Coronary artery (tissue), 2 donors: ENCODE measurements at regions not wholly inside any gene's neighbourhood (a gene's known extent, or its start where the extent isn't known, plus 50 kb on each side); places are given as distances from the start of the nearest gene placed in this dataset.

ENCODE experiments used
- DNase-seq: peaks from one replicate; pipeline ENCODE4 v3.0.0-alpha.2; 2017; ENCODE audit warnings: low spot score
- H3K27ac ChIP-seq, 2 donors: fragments of 200-600 bp; sonication (generic); one replicate each; pipeline ENCODE4 v1.5.1; 2016 to 2019
- H3K4me3 ChIP-seq: fragments of 200-600 bp; sonication (generic); 2 replicates; pipeline ENCODE4 v1.5.1; 2016; ENCODE audit warnings: mild to moderate bottlenecking, moderate library complexity
- TF ChIP-seq, protein P1 (sequence below): fragments of 200-600 bp; sonication (generic); IDR thresholded peaks from one replicate; pipeline ENCODE4 v1.5.1; 2019; ENCODE audit warnings: antibody characterized with exemption

DNA sequence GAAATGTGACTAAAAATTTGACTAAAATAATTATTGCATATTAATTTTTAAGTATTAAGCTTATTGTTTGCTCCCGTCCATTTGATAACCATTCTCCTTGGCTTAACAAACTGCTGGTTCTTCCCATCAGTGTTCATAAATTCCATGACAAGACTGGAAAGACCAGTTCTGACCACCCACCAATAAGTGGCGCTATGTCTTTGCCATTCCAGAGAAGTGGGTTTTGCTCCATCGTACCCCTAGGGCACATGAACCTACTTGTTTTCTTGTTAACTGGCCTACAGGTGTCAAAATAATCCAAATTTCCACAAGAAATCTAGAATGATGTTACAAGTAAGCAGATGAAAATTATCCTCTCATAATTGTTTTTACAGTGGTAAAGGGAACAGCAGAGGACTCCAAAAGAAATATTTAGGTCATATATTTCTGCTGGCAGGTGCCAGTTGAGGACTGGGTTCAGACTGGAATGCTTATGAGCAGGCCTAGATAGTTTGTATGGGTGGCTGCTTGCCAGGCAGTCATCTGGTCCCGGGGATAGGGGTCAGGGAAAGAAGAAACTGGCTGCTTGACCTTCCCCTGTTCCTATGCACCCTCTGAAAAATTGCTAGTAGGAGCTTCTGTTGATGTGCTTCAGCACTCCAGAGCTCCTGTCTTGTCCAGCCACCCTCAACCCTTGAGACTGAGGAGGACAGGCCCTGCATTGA is 283.1 kb upstream of the ADAMTSL1 start:
- Histone ChIP-seq H3K4me3 (no peak overlapping the region), H3K27ac (no peak overlapping the region)
- TF ChIP-seq, protein P1, sequence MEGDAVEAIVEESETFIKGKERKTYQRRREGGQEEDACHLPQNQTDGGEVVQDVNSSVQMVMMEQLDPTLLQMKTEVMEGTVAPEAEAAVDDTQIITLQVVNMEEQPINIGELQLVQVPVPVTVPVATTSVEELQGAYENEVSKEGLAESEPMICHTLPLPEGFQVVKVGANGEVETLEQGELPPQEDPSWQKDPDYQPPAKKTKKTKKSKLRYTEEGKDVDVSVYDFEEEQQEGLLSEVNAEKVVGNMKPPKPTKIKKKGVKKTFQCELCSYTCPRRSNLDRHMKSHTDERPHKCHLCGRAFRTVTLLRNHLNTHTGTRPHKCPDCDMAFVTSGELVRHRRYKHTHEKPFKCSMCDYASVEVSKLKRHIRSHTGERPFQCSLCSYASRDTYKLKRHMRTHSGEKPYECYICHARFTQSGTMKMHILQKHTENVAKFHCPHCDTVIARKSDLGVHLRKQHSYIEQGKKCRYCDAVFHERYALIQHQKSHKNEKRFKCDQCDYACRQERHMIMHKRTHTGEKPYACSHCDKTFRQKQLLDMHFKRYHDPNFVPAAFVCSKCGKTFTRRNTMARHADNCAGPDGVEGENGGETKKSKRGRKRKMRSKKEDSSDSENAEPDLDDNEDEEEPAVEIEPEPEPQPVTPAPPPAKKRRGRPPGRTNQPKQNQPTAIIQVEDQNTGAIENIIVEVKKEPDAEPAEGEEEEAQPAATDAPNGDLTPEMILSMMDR: no peak
- DNase-seq: no peak

DNA sequence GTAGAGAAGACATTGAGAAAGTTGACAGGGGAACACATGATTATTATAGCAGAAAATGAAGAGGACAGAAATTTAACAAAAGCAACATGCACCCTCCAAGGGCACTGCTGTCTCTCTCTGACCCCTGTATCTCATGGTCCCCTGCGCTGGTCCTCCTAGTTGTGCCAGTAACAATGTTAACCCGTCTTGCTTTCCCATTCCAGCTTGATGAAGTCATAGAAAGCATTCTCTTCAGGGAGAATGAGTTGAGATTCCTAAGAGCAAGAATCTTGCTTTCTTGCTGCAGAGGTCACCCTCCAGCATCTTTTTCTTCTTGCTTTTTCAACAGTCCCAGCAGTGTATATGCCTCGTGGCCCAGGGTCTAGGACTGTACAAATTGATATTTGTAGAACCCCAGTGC is 279.6 kb upstream of the ADAMTSL1 start:
- no peak overlapping the region for H3K27ac ChIP-seq
- H3K4me3 ChIP-seq: no peak overlapping the region
- DNase-seq: no peak
- TF ChIP-seq, protein P1: no peak

DNA sequence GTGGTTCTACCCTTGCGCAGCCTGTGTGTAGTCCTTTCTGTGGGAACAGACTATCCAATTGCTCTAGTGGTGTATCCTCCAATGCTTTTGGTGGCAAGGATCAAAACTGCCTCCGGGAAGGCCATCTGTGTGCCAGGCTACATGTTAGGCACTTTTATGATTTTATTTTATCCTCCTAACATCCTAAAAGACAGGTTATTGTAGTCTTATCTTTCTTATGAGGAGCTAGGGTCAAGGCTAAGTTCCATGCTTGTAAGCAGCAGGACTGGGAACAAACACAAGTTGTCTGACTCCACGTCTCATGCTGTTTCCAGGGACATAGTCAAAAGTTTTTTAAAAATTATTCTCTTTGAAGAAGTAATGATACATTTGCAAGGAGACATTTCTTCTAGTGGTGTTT is 278.7 kb upstream of the ADAMTSL1 start:
- Histone ChIP-seq H3K4me3 (no peak overlapping the region), H3K27ac (no peak overlapping the region)
- DNase-seq: no peak
- TF ChIP-seq, protein P1: no peak

DNA sequence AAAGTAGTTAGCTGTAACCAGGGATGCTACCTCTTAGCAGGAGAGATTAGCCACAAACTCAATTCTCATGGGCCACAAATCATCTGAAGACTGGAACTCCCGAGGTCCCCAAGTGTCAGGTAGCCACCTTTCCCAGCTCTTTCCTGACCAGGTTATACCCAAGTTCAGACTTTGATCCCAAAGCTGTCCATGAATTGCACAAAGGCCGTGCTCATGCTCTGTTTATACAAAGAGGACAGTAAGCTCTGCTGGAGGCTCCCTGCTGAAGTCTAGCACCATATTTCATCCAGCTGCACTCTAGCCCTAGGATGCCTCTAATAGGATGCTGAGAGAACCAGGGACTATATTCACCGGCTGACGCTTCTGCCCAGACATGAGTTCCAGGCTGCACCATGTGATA is 271.0 kb upstream of the ADAMTSL1 start:
- TF ChIP-seq, protein P1: no peak
- Histone ChIP-seq H3K4me3 (no peak overlapping the region), H3K27ac (no peak overlapping the region)
- DNase-seq: no peak

DNA sequence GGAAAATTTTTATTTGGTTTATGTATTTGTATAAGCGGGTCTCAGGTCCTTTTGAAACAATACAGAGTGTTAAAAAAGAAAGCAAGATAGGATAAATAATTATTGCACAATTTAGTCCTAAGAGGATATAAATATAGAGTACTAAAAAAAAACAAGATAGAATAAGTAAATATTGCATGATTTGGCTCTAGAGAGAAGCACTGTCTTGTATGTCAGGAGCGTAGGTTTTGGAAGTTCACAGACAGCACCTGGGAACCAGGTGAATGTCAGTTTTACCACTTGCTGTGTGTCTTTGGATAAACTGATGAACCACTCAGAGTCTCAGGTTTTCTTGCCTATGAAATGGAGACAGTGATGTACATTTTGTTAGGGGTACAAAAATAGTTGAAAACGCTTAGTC is 266.2 kb upstream of the ADAMTSL1 start:
- TF ChIP-seq, protein P1: no peak
- no peak overlapping the region for H3K4me3 ChIP-seq
- no peak for DNase-seq

DNA sequence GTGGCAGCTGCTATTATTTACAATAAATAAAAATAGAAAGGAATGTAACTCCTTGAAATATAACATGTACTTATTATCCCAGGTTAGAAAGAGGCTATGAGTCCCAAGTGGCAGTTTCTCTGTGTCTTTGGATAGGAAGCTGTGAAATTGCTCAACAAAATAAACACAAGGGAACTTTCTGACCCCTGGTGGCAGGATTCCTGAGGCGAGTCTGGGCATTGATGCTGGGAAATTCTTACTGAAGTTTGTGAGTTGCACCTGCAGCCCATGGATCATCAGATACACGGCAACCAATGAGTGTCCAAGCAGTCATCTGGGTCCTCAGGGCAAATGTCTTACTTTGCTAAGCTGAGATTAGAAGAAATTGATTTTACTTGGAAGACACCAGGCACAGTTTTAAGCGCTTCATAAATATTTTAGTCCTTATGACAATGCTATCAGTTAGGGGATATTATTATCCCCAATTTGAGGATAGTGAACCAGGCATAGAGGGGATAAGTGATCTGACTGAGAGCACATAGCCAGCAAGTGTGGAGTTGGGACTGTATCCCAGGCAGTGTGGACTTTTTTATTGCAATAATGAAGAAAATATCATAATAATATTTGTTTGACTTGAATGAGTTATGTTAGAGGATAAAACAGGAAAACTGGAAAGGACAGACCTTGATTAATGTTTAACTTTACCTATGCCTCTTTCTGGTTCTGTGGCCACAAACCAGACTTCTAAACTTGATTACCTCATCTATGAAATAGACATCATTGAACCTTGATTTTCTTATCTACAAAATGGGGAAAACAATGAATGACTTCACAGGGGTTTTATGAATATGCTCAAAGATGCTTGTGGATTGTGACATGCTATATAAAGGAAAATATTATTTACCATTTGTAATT is 265.5 kb upstream of the ADAMTSL1 start:
- DNase-seq: no peak
- H3K4me3 ChIP-seq: no peak overlapping the region
- TF ChIP-seq, protein P1: peak; percentile 34
- no peak overlapping the region for H3K27ac ChIP-seq

More for the DNA sequence above, 266.2 kb upstream of the ADAMTSL1 start:
- H3K27ac ChIP-seq: no peak overlapping the region

DNA sequence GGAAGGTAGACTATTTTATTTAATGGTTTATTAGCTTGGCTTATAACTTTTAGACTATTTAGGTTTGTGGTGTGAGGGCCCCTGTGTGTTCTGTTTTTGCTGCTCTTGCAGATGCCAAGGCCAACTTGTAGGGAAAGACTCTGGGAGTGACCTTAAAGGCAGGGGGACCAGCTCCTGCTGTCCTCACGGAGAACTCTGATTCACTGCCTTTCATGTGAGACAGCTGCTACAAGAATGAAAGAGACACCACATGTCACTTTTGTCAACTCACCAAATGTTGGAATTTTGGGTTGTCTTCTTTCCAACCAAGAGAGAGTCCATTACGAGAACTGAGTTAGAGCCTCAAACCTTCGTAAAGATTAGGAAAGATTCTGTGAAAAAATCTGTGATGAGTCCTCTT is 258.3 kb upstream of the ADAMTSL1 start:
- no peak overlapping the region for H3K4me3 ChIP-seq
- no peak for DNase-seq
- TF ChIP-seq, protein P1: no peak

More for the DNA sequence above, 258.3 kb upstream of the ADAMTSL1 start:
- H3K27ac ChIP-seq: no peak overlapping the region
